ENCODE measurements at regions not wholly inside any gene's neighbourhood (a gene's known extent, or its start where the extent isn't known, plus 50 kb on each side); places are given as distances from the start of the nearest gene placed in this dataset.

DNA sequence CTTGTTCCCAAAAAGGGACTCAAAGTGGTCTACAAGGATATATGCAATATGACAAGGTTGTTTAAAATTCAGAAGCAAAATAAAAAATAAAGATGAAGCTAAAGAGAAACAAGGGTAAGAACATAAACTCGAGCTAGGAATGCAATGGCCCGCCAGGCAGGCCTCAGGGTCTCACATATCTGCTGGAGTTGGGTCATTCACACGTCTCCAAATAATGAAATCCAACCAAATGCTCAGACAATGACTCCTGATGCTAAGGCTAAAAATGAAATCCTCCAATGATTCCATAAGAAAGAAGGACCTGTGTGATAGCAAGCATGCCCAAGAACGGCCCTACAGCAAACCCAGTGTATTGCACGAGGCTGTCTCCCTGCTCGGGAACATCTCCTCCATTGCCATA, 153.3 kb upstream of the ETS2 start:
- DNase-seq (no peak), ATAC-seq (no peak)
- Mint-ChIP-seq H3K9me3 (ENCODE audit: low read depth) (no peaks in the 10 kb centered on the region), H3K27ac (no peak overlapping the region), H3K4me1 (no peaks in the 10 kb centered on the region), H3K4me3 (no peak overlapping the region), H3K36me3 (no peaks in the 10 kb centered on the region), H3K27me3 (peaks cover 20% of the 10 kb centered on the region)
- CTCF ChIA-PET, result no interaction called here

DNA sequence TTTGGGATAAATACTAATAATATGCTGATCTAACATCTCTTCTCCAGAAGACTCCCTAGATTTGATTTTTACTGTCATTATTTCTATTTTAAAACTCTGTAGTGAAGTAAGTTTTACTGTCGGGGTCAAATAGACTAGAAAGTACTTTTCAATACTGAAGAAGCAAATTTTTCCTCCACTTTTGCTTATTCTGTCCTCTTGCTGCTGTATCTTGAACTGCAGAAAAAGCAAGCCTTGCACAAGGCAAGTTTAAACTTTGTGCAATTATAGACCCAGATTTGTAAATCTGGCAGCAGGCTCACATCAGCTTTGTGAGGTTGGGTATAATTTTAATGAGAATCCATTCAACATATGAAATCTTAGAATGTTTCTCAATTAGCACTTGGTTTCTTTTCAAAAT, 151.1 kb upstream of the ETS2 start:
- no peaks in the 10 kb centered on the region for H3K36me3 Mint-ChIP-seq
- H3K4me3 Mint-ChIP-seq, result no peak overlapping the region
- H3K9me3 Mint-ChIP-seq (ENCODE audit: low read depth), result no peaks in the 10 kb centered on the region
- no peak for ATAC-seq
- DNase-seq, result no peak
- no peaks in the 10 kb centered on the region for H3K4me1 Mint-ChIP-seq
- CTCF ChIA-PET, result no interaction called here
- H3K27ac Mint-ChIP-seq, result no peak overlapping the region
- peaks cover 32% of the 10 kb centered on the region for H3K27me3 Mint-ChIP-seq

DNA sequence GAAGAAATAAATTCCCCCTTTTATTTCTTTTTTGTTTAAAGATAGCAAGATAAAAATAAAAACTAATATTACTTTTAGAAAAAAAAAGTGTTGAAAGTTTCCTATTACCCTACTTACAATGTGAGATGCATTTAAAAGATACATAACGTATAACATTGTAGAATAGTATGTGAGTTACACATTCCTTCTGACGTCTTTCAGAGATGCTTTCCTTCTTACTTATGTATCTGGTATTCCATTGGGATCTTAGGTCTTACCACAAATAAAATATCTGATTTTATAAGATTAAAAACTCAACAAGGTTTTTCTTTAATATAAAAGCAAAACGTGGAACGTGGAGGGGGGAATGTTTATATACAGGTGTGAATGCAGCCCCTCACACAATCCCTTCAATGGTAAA, 147.2 kb upstream of the ETS2 start:
- H3K9me3 Mint-ChIP-seq (ENCODE audit: low read depth), result no peaks in the 10 kb centered on the region
- CTCF ChIA-PET, result no interaction called here
- H3K4me1 Mint-ChIP-seq, result peaks cover 11% of the 10 kb centered on the region
- peaks cover 2% of the 10 kb centered on the region for H3K36me3 Mint-ChIP-seq
- ATAC-seq (no peak), DNase-seq (no peak)
- H3K27me3 Mint-ChIP-seq, result peaks cover 66% of the 10 kb centered on the region
- no peak overlapping the region for H3K4me3 Mint-ChIP-seq
- H3K27ac Mint-ChIP-seq, result no peak overlapping the region

DNA sequence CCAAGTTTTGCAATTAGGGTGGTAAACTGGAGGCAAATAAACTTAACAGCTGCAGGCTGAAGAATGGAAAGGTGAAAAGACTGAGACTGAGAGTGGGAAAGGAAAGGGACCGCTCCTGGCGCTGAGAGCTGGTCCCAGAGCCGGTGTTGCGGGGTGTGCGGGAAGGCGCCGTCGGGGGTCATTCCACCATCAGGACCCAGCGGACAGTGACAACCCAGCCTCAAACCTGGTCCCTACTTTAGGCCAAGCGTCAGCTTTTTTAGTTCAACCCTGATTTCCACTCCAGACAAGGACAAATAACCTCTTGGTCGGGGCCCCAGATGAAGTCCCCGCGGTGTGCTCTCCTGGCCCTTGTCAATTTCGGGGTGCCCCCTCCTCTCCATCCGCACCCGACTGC, 145.8 kb upstream of the ETS2 start:
- no peaks in the 10 kb centered on the region for H3K9me3 Mint-ChIP-seq (ENCODE audit: low read depth)
- peaks cover 72% of the 10 kb centered on the region for H3K27me3 Mint-ChIP-seq
- H3K4me1 Mint-ChIP-seq, result peaks cover 11% of the 10 kb centered on the region
- peaks cover 2% of the 10 kb centered on the region for H3K36me3 Mint-ChIP-seq
- peak overlapping the region; percentile 36 for H3K27ac Mint-ChIP-seq
- CTCF ChIA-PET, result no interaction called here
- no peak for ATAC-seq
- DNase-seq, result no peak
- no peak overlapping the region for H3K4me3 Mint-ChIP-seq

DNA sequence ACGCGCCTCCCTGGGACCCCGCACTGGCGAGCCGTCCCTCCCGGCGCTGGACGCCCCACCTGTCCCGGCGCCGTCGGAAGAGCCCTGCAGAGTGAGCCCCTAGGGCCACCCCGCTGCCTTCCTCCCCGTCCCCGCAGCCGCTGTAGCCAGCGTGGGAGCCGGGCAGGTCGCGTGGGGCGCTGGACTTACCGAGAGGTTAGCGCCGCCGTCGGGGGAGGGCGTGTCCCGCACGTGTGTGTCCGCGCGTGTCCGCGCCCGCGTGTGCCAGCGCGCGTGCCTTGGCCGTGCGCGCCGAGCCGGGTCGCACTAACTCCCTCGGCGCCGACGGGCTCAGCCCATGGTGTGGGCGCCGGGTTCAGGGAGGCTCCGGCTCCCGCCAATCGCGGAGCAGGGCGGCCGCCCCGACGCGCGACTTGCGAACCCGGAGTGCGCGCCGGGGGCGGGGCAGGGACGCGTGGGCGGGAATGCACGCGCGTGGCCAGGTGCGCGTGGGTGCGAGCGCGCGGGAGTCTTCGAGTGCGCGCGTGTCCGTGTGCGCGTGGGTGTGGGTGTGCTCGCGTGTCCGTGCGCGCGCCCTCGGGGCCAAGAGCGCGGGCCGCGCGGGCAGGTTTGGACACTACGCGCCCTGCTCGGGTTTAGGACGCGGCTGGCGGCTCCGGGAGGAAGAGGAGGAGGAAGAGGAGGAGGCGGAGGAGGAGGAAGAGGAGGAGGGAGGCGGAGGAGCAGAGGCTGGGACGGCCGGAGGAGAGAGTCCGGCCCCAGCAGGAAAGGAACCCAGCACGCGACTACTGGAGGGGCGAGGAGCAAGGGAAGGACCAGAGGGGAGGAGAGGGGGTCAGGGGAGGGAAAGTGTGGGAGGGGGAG, 145.2 kb upstream of the ETS2 start:
- Mint-ChIP-seq H3K4me3 (peak overlapping the region; percentile 26), H3K9me3 (ENCODE audit: low read depth) (no peaks in the 10 kb centered on the region), H3K27me3 (peaks cover 65% of the 10 kb centered on the region), H3K4me1 (peaks cover 11% of the 10 kb centered on the region), H3K36me3 (peaks cover 2% of the 10 kb centered on the region), H3K27ac (no peak overlapping the region)
- no peak for ATAC-seq
- DNase-seq, result no peak
- CTCF ChIA-PET, result no interaction called here

DNA sequence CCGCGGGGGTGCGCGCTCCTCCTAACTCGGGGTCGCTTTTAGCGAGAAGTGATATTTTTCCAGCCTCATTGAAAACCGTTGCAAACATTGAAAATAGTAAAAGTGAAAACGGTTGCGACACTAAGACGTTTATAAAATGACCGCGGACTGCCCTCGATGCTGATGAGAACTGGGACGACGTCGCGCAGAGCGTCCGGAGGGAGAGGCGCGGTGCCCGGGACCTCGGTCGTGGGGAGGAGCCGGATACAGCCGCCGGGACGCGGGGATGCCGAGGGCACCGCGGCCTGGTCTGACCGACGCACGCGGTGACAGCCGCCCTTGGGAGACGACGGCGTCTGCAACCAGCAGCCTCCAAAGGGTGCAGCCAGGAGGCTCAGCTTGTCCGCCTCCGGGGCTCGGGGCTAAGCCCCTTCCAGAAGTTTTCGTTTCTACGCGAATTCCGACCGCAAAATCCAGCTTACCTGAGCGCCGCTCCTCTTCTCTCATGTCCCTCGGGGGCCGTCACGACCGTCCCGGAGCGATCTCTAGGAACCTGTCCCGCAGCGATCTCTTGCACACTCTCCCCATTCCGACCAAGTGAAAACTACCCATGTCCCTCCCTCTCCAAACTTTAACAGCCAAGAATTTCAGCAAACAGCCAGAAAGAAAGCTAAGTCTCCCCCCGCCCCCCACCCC, 144.4 kb upstream of the ETS2 start:
- no peak for ATAC-seq
- Mint-ChIP-seq H3K27me3 (peaks cover 63% of the 10 kb centered on the region), H3K4me1 (peaks cover 11% of the 10 kb centered on the region), H3K27ac (no peak overlapping the region), H3K4me3 (peak overlapping the region; percentile 26), H3K9me3 (ENCODE audit: low read depth) (no peaks in the 10 kb centered on the region), H3K36me3 (peaks cover 2% of the 10 kb centered on the region)
- CTCF ChIA-PET, result no interaction called here
- no peak for DNase-seq

DNA sequence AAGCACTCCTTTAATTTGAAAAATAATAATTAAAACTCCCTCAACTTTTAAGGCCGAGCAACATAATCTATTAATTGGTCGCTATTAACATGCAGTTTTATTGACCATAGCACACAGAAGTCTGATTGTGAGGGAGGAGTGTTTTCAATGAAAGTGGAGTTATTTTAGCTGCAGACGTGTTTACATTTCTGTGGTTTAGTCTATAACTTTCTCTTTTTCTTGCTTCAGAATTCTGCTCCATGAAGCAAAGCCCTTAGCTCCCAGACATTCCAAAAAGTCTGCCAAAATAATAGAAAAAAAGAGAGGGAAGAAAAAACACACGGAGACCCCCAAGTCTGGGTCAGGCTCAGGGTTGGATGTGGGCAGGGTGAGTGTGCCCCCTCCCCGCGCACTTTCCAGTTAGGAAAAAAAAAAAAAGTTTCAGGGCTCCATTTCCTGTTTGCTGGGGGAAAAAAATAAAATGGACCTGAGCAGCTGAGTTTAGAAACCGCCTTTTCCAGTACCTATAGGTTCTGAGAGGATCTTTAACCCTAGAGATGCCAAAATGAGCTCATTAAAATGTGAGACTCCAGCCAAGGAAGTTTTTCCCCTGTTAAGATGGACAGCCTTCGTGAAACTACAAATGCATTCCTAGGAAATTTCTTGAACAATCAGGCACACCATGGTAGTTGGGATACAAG, 143.7 kb upstream of the ETS2 start:
- no peak overlapping the region for H3K4me3 Mint-ChIP-seq
- no peak for ATAC-seq
- CTCF ChIA-PET, result no interaction called here
- peaks cover 58% of the 10 kb centered on the region for H3K27me3 Mint-ChIP-seq
- DNase-seq, result no peak
- H3K27ac Mint-ChIP-seq, result no peak overlapping the region
- H3K4me1 Mint-ChIP-seq, result peaks cover 11% of the 10 kb centered on the region
- H3K36me3 Mint-ChIP-seq, result peaks cover 2% of the 10 kb centered on the region
- H3K9me3 Mint-ChIP-seq (ENCODE audit: low read depth), result no peaks in the 10 kb centered on the region

DNA sequence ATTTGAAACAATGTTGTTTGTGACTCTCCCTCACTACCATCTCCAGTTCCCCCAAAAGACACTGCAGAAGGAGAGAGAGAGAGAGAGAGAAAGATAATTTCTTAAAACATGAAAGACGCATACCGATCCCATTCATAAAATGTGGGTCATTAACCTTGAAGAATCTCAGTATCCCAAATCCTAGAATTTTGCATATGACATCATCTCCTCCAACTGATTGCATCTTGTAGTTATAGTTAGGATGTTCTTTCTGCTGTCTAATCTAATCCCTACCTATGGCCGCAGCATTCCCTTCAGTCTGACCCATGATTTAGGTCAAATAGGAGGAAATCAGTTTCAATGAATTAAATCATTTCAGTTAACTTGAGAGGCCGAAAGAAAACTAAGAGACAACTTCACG, 142.4 kb upstream of the ETS2 start:
- no peaks in the 10 kb centered on the region for H3K9me3 Mint-ChIP-seq (ENCODE audit: low read depth)
- no peak for ATAC-seq
- peaks cover 11% of the 10 kb centered on the region for H3K4me1 Mint-ChIP-seq
- CTCF ChIA-PET, result no interaction called here
- DNase-seq, result no peak
- H3K4me3 Mint-ChIP-seq, result no peak overlapping the region
- peaks cover 53% of the 10 kb centered on the region for H3K27me3 Mint-ChIP-seq
- no peak overlapping the region for H3K27ac Mint-ChIP-seq
- peaks cover 2% of the 10 kb centered on the region for H3K36me3 Mint-ChIP-seq

DNA sequence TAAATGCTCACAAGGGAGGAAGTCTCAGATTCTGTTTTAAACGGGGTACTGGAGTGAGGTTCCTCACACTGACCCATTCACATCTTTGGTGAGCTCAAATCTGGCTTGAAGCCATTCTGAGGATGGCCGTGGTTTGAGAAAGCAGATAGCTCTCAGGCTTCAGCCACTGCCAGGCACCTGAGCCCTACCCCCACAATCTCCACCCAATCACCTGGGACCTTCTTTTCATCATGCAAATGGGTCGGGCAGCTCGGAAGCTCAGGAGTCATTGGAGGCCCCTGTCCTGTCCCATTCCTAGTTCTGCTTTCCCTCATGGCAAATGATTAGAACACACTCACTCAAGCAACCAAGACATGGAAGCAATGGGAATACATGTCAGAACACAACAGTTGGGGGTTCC, 141.4 kb upstream of the ETS2 start:
- Mint-ChIP-seq H3K4me1 (peaks cover 11% of the 10 kb centered on the region), H3K36me3 (peaks cover 2% of the 10 kb centered on the region), H3K27me3 (peaks cover 49% of the 10 kb centered on the region), H3K4me3 (no peak overlapping the region), H3K9me3 (ENCODE audit: low read depth) (no peaks in the 10 kb centered on the region), H3K27ac (no peak overlapping the region)
- ATAC-seq (no peak), DNase-seq (no peak)
- CTCF ChIA-PET, result no interaction called here

DNA sequence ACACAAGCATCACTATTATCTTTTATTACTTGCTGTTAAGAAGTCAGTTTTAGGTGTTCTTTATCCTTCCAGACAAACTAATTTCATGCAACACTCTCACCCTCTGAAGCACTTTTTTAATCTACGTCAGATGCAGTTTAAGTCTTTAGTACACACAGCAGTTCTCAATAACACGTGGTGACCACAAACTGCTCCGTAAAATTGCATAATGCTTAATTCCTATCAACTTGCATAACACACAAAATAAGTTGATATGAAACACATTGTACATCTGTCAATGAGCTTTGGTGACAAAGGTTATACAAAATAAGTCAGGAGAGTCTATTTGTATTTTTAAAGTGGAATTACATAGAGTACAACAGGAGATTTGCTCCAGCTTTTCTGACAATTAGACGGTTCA, 140.9 kb upstream of the ETS2 start:
- ATAC-seq (no peak), DNase-seq (no peak)
- peaks cover 44% of the 10 kb centered on the region for H3K27me3 Mint-ChIP-seq
- CTCF ChIA-PET, result no interaction called here
- no peak overlapping the region for H3K27ac Mint-ChIP-seq
- no peaks in the 10 kb centered on the region for H3K9me3 Mint-ChIP-seq (ENCODE audit: low read depth)
- peaks cover under 1% of the 10 kb centered on the region for H3K36me3 Mint-ChIP-seq
- peaks cover 9% of the 10 kb centered on the region for H3K4me1 Mint-ChIP-seq
- H3K4me3 Mint-ChIP-seq, result no peak overlapping the region

DNA sequence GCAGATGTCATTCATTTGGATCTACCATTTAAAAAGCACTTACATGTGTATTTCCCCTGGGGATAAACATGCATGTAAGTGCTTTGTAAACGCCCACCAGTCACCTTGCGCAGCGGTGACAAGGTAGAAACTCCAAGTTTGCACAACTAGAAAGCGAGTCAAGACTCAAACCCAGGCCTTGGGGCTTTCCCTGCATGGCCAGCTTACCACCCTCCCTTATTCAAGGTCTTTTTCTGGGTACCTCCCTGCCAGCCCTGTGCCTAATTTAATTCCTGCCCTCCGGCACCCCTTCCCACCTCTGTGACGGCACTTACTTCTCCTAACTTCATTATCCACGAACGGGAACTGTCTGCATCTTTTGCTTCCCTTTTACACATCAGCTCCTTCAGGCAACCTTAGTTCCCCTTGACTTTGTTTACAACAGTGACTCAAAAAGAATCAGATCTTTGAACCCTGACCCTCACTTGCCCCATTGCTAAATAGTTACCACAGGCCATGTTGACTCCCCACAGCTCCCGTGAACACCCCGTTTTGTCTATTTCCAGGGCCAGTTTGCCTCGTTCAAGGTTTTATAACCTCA, 138.3 kb upstream of the ETS2 start:
- ATAC-seq (no peak), DNase-seq (no peak)
- Mint-ChIP-seq H3K4me3 (no peak overlapping the region), H3K36me3 (no peaks in the 10 kb centered on the region), H3K9me3 (ENCODE audit: low read depth) (no peaks in the 10 kb centered on the region), H3K27me3 (peaks cover 25% of the 10 kb centered on the region), H3K27ac (no peak overlapping the region), H3K4me1 (no peaks in the 10 kb centered on the region)
- CTCF ChIA-PET, result no interaction called here

DNA sequence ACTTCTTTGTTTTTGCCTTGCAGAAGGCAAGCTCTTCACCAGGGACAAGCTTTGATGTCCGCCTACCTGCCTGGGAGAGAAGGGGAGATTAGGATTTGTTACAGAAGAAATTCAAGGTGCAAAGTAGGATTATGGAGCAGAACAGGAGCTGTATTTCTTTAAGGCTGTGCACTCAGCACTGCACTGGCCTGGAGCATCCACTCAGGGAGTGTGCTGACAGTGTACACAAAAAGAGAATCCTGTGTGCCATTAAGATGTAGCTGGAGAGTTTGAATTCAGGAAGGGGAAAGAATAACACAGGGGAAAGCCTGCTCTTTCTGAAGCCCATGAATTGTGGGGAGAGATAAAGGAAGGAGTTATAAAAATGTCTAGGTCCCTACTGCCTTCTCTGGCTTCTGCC, 137.7 kb upstream of the ETS2 start:
- DNase-seq, result no peak
- no peak overlapping the region for H3K27ac Mint-ChIP-seq
- H3K36me3 Mint-ChIP-seq, result no peaks in the 10 kb centered on the region
- ATAC-seq, result no peak
- peaks cover 19% of the 10 kb centered on the region for H3K27me3 Mint-ChIP-seq
- no peak overlapping the region for H3K4me3 Mint-ChIP-seq
- H3K9me3 Mint-ChIP-seq (ENCODE audit: low read depth), result no peaks in the 10 kb centered on the region
- CTCF ChIA-PET, result no interaction called here
- no peaks in the 10 kb centered on the region for H3K4me1 Mint-ChIP-seq

DNA sequence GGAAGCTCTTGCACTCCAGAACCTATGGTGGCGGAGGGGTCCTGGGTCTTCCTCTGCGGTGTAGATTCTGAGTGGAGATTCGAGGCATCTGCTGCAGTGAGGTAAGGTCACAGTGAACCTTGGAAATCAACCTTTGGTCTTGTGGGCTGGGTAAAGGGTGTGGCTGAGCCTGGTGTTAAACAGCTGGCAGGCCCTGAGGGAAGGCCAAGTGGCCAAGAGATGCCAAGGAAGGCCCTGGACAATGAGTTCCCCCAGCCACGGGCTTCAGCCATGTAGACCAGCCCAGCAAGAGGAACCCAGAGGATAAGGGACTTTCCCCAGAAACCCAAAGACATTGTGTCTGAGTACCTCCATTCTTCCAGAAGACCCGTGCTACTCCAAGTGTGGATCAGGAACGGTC, 137.2 kb upstream of the ETS2 start:
- Mint-ChIP-seq H3K36me3 (no peaks in the 10 kb centered on the region), H3K9me3 (ENCODE audit: low read depth) (no peaks in the 10 kb centered on the region), H3K4me1 (no peaks in the 10 kb centered on the region), H3K4me3 (no peak overlapping the region), H3K27ac (no peak overlapping the region), H3K27me3 (peaks cover 15% of the 10 kb centered on the region)
- ATAC-seq, result no peak
- no peak for DNase-seq
- CTCF ChIA-PET, result interaction anchor here (1.1 kb wide), 1 partner anchor 11 kb away, joined by 3 read pairs; no protein-coding TSS in a partner anchor

Data from activated CD8-positive, alpha-beta memory T cell treated with anti-CD3 and anti-CD28 coated beads, Interleukin-2, amount 10 ng/mL, durations not matched to agents 7 days and 5 days (primary cell).